ENCODE measurements at regions not wholly inside any gene's neighbourhood (a gene's known extent, or its start where the extent isn't known, plus 50 kb on each side); places are given as distances from the start of the nearest gene placed in this dataset.

- CTCF ChIA-PET, result interaction anchor here (0.6 to 3.7 kb wide), 23 partner anchors 9 to 192 kb away, joined by 3 to 19 read pairs (median 6); no protein-coding TSS in a partner anchor
- Histone ChIP-seq H3K4me1 (peaks cover 43% of the 10 kb centered on the region), H3K9me3 (no peaks in the 10 kb centered on the region), H3K27ac (peak overlapping the region; percentile 97 to 100), H3K4me3 (peak overlapping the region; percentile 90), H3K4me2 (peak overlapping the region; percentile 92)
- DNase-seq (ENCODE audit: low read depth in 1 of 2, low spot score in 1 of 2) (peak; percentile 65 to 90), ATAC-seq (peak; percentile 92 to 96), FAIRE-seq (no peak)
- POLR2A ChIA-PET, result no interaction called here
- WGBS (ENCODE audit: missing lambda C conversion rate), result 0% methylated on average over 2 of the region's 87 CpGs
- TF ChIP-seq CBX8 (IDR thresholded peaks at IDR 0.05), result no peak
- TF ChIP-seq FOXS1 (CRISPR knock-in tag; IDR thresholded peaks at IDR 0.05), result no peak
- no peak for TF ChIP-seq SREBF2 (IDR thresholded peaks at IDR 0.05)
- TF ChIP-seq ESRRA (IDR thresholded peaks at IDR 0.05; ENCODE audit: borderline replicate concordance, low read length), result no peak
- TF ChIP-seq HEYL (CRISPR knock-in tag; IDR thresholded peaks at IDR 0.05), result no peak
- no peak for TF ChIP-seq MAZ (IDR thresholded peaks at IDR 0.05; ENCODE audit: borderline replicate concordance, low read depth, low read length)
- TF ChIP-seq ELK1 (IDR thresholded peaks at IDR 0.05; ENCODE audit: low read depth, low read length), result no peak
- TF ChIP-seq, protein P1, sequence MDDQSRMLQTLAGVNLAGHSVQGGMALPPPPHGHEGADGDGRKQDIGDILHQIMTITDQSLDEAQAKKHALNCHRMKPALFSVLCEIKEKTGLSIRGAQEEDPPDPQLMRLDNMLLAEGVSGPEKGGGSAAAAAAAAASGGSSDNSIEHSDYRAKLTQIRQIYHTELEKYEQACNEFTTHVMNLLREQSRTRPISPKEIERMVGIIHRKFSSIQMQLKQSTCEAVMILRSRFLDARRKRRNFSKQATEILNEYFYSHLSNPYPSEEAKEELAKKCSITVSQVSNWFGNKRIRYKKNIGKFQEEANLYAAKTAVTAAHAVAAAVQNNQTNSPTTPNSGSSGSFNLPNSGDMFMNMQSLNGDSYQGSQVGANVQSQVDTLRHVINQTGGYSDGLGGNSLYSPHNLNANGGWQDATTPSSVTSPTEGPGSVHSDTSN (IDR thresholded peaks at IDR 0.05), result no peak
- TF ChIP-seq E2F6 (IDR thresholded peaks at IDR 0.05; ENCODE audit: borderline replicate concordance, low read depth), result no peak
- no peak for TF ChIP-seq EHF (CRISPR knock-in tag; IDR thresholded peaks at IDR 0.05)
- peak; percentile 47; the same call in 2 of the 3 replicates for TF ChIP-seq CTCF (IDR thresholded peaks at IDR 0.05)
- TF ChIP-seq POLR2A (IDR thresholded peaks at IDR 0.05; ENCODE audit: low read length), result peak; percentile 59
- TF ChIP-seq, protein P2, sequence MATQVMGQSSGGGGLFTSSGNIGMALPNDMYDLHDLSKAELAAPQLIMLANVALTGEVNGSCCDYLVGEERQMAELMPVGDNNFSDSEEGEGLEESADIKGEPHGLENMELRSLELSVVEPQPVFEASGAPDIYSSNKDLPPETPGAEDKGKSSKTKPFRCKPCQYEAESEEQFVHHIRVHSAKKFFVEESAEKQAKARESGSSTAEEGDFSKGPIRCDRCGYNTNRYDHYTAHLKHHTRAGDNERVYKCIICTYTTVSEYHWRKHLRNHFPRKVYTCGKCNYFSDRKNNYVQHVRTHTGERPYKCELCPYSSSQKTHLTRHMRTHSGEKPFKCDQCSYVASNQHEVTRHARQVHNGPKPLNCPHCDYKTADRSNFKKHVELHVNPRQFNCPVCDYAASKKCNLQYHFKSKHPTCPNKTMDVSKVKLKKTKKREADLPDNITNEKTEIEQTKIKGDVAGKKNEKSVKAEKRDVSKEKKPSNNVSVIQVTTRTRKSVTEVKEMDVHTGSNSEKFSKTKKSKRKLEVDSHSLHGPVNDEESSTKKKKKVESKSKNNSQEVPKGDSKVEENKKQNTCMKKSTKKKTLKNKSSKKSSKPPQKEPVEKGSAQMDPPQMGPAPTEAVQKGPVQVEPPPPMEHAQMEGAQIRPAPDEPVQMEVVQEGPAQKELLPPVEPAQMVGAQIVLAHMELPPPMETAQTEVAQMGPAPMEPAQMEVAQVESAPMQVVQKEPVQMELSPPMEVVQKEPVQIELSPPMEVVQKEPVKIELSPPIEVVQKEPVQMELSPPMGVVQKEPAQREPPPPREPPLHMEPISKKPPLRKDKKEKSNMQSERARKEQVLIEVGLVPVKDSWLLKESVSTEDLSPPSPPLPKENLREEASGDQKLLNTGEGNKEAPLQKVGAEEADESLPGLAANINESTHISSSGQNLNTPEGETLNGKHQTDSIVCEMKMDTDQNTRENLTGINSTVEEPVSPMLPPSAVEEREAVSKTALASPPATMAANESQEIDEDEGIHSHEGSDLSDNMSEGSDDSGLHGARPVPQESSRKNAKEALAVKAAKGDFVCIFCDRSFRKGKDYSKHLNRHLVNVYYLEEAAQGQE (IDR thresholded peaks at IDR 0.05), result no peak
- TF ChIP-seq NFE2L2 (conservative IDR thresholded peaks at IDR 0.05; ENCODE audit: low read length), result no peak
- TF ChIP-seq RARB (CRISPR knock-in tag; IDR thresholded peaks at IDR 0.05), result no peak
- TF ChIP-seq TP53 (CRISPR knock-in tag; IDR thresholded peaks at IDR 0.05), result no peak
- peak in 1 of 2 experiments; percentile 41; a peak in 1 of 5 replicates for TF ChIP-seq JUN (IDR thresholded peaks at IDR 0.05)
- no peak for TF ChIP-seq TFCP2L1 (CRISPR knock-in tag; IDR thresholded peaks at IDR 0.05)
- no peak for TF ChIP-seq GATA3 (IDR thresholded peaks at IDR 0.05; ENCODE audit: borderline replicate concordance)
- no peak for TF ChIP-seq KDM5A (IDR thresholded peaks at IDR 0.05)
- TF ChIP-seq JUNB (IDR thresholded peaks at IDR 0.05), result no peak
- no peak for TF ChIP-seq BHLHE40 (IDR thresholded peaks at IDR 0.05; ENCODE audit: low read depth, low read length)
- no peak for TF ChIP-seq FOSL2 (IDR thresholded peaks at IDR 0.05)
- no peak for TF ChIP-seq FOSL2 (CRISPR knock-in tag; IDR thresholded peaks at IDR 0.05)
- TF ChIP-seq RAD21 (conservative IDR thresholded peaks at IDR 0.05 in 1 of 2, IDR thresholded peaks at IDR 0.05 in 1 of 2), result peak; percentile 52 to 61
- TF ChIP-seq HOXB13 (CRISPR knock-in tag; IDR thresholded peaks at IDR 0.05; ENCODE audit: low read depth), result no peak
- TF ChIP-seq CHD2 (IDR thresholded peaks at IDR 0.05; ENCODE audit: low read length, partially characterized antibody), result no peak
- no peak for TF ChIP-seq RNF2 (IDR thresholded peaks at IDR 0.05; ENCODE audit: borderline replicate concordance, low read depth)
- no peak for TF ChIP-seq FOSB (CRISPR knock-in tag; IDR thresholded peaks at IDR 0.05)
- no peak for TF ChIP-seq HDAC2 (IDR thresholded peaks at IDR 0.05)
- TF ChIP-seq HOXB5 (CRISPR knock-in tag; IDR thresholded peaks at IDR 0.05), result no peak
- no peak for TF ChIP-seq NPAS2 (CRISPR knock-in tag; IDR thresholded peaks at IDR 0.05; ENCODE audit: borderline replicate concordance)
- TF ChIP-seq SMC3 (IDR thresholded peaks at IDR 0.05), result peak; percentile 62
- TF ChIP-seq MYC (IDR thresholded peaks at IDR 0.05; ENCODE audit: borderline replicate concordance, low read length), result no peak
- TF ChIP-seq CHD4 (IDR thresholded peaks at IDR 0.05; ENCODE audit: borderline replicate concordance), result no peak
Observed at GRCh38 chr6:56843476-56844349, 111.2 kb upstream of the BEND6 start.
